Keratinocyte (primary cell): ENCODE measurements at regions not wholly inside any gene's neighbourhood (a gene's known extent, or its start where the extent isn't known, plus 50 kb on each side); places are given as distances from the start of the nearest gene placed in this dataset.

ENCODE experiments used
- CTCF ChIP-seq, 3 experiments: IDR thresholded peaks in 1 of 3; conservative IDR thresholded peaks in 1 of 3; optimal IDR thresholded peaks in 1 of 3; 2 replicates in 2 of 3; 3 replicates in 1 of 3; pipeline versions ENCODE3 to v1.5.1; 2011; ENCODE audit warnings: low read length in 3 of 3, mild to moderate bottlenecking in 3 of 3, moderate library complexity in 2 of 3, control low read depth in 1 of 3, inconsistent platforms in 1 of 3; ENCODE audit not compliant: insufficient read depth in 2 of 3; ENCODE audit errors: extremely low read depth in 1 of 3
- EZH2 ChIP-seq: IDR thresholded peaks from one replicate; pipeline ENCODE4 v1.6.1; 2012; ENCODE audit warnings: inconsistent platforms, mild to moderate bottlenecking, low read length, moderate library complexity

GRCh38 chr4:106803083-106803482 is 233.0 kb downstream of the DKK2 start:
- TF ChIP-seq EZH2 = no peak
- no peak for TF ChIP-seq CTCF (optimal IDR thresholded peaks at IDR 0.05 in 1 of 3, IDR thresholded peaks at IDR 0.05 in 1 of 3, conservative IDR thresholded peaks at IDR 0.05 in 1 of 3; ENCODE audit: extremely low read depth in 1 of 3, insufficient read depth in 2 of 3, low read length in 3 of 3)
